ENCODE measurements at regions not wholly inside any gene's neighbourhood (a gene's known extent, or its start where the extent isn't known, plus 50 kb on each side); places are given as distances from the start of the nearest gene placed in this dataset.
"Not testable (repeated sequence)": the region's sequence is repeated elsewhere in the genome, so short reads cannot be mapped to it uniquely, and the experiment has no call there.

- H3K4me3 ChIP-seq (replicated peaks; ENCODE audit: low read depth, low read length), result no peak overlapping the region
- DNase-seq (ENCODE audit: extremely low read depth, low read depth), result no peak
- no peak for TF ChIP-seq CTCF (IDR thresholded peaks at IDR 0.05; ENCODE audit: low read depth, low read length, missing control alignments)
Measured at GRCh38 chr12:87202189-87202588, 827.0 kb downstream of the C12orf50 start.

DNA sequence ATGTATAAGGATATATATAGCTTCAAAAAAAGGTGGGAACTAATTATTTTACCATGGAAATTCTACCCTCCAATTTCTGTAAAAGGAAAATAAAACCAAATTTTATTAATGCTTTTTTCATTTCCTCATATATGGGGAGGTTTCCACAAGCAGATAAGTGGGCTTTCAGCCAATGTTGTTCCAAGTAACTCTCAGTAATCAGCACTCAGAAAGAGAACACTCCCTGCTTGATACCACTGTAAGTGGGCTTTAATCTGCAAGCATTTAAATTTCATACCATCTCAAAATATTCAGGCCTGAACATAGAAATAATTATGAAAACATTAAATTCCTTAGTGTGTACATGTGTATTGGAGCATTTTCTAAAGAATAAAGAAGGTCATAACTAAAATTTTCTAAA, 827.6 kb downstream of the C12orf50 start:
- no peak for DNase-seq (ENCODE audit: extremely low read depth, low read depth)
- no peak for TF ChIP-seq CTCF (IDR thresholded peaks at IDR 0.05; ENCODE audit: low read depth, low read length, missing control alignments)
- no peak overlapping the region for H3K4me3 ChIP-seq (replicated peaks; ENCODE audit: low read depth, low read length)

DNA sequence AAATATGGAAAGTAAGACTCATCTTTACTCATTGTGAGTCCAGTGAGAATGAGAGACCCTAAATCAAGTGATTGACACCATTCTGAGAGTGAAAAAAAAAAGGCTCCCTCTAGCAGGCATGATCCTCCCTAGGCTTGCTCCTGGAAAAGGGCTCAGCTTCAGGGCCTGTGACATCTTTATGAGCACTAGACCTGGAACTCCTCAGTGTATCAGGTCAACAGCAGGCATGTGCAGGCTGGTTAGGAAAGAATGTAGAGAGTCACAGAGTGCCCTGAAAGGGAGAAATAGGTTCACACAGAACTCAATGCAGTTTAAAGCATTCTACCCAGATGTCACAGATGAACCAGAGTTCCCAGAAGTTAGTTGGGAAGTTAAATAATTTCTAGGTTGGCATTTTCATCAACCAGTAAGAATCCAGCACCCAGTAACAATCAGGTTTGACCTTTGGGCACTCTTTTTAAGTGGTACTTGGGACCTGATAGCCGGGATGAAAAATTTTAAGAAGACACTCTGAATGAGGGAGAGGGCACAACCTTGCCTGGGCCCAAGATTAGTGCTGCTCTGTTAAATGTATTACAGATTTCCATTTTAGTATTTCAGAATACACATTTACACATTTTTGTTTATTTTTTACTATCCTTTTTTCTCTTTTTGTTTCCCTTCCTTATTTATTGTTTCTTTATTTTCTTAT, 828.8 kb downstream of the C12orf50 start:
- no peak for TF ChIP-seq CTCF (IDR thresholded peaks at IDR 0.05; ENCODE audit: low read depth, low read length, missing control alignments)
- no peak for DNase-seq (ENCODE audit: extremely low read depth, low read depth)
- H3K4me3 ChIP-seq (replicated peaks; ENCODE audit: low read depth, low read length), result no peak overlapping the region

- DNase-seq (ENCODE audit: extremely low read depth, low read depth), result no peak
- no peak overlapping the region for H3K4me3 ChIP-seq (replicated peaks; ENCODE audit: low read depth, low read length)
Measured at GRCh38 chr12:87198181-87198580, 831.0 kb downstream of the C12orf50 start.

GRCh38 chr12:87196321-87196720, 832.9 kb downstream of the C12orf50 start:
- no peak for TF ChIP-seq CTCF (IDR thresholded peaks at IDR 0.05; ENCODE audit: low read depth, low read length, missing control alignments)
- H3K4me3 ChIP-seq (replicated peaks; ENCODE audit: low read depth, low read length), result no peak overlapping the region
- no peak for DNase-seq (ENCODE audit: extremely low read depth, low read depth)

More at GRCh38 chr12:87198181-87198580, 831.0 kb downstream of the C12orf50 start:
- TF ChIP-seq CTCF (IDR thresholded peaks at IDR 0.05; ENCODE audit: low read depth, low read length, missing control alignments), result no peak

DNA sequence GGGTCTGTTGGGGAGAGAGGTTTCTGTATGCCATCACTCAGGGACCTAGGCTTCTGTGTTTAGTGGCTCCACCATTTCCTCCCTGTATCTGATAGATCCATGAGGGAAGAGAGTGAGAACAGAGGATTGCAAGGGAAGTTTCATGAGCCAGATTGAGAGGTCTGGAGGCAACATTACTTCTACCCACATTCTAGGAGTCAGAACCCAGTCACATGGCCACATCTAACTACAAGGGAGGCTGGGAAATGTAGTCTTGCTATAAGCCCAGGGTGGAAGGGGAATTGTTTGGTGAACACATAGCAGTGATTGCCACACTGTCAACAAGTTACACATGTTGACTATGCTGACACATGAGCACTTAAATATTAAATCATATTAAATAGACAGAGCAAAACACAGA, 834.8 kb downstream of the C12orf50 start:
- DNase-seq (ENCODE audit: extremely low read depth, low read depth); H3K4me3 ChIP-seq (replicated peaks; ENCODE audit: low read depth, low read length): not testable (repeated sequence)

- TF ChIP-seq CTCF (IDR thresholded peaks at IDR 0.05; ENCODE audit: low read depth, low read length, missing control alignments), result no peak
- no peak overlapping the region for H3K4me3 ChIP-seq (replicated peaks; ENCODE audit: low read depth, low read length)
- no peak for DNase-seq (ENCODE audit: extremely low read depth, low read depth)
Measured at GRCh38 chr12:87185367-87185766, 843.8 kb downstream of the C12orf50 start.

Data from HFF-Myc (cell line).